ENCODE measurements at regions not wholly inside any gene's neighbourhood (a gene's known extent, or its start where the extent isn't known, plus 50 kb on each side); places are given as distances from the start of the nearest gene placed in this dataset.

- TF ChIP-seq SPI1 (IDR thresholded peaks at IDR 0.05; ENCODE audit: borderline replicate concordance, low read depth) (no peak), CTCF (IDR thresholded peaks at IDR 0.05; ENCODE audit: insufficient read depth, low read length) (no peak), GABPA (IDR thresholded peaks at IDR 0.05; ENCODE audit: low read depth) (no peak), POLR2AphosphoS5 (IDR thresholded peaks at IDR 0.05; ENCODE audit: low read depth) (no peak), REST (IDR thresholded peaks at IDR 0.05; ENCODE audit: insufficient replicate concordance, low read depth) (no peak)
- no peaks in the 10 kb centered on the region for H3K27me3 ChIP-seq (ENCODE audit: insufficient read depth, poor library complexity, severe bottlenecking)
- no peak for DNase-seq (ENCODE audit: low read depth in 1 of 2, low spot score in 1 of 2)
- no peak overlapping the region for H3K4me3 ChIP-seq (replicated peaks; ENCODE audit: insufficient read depth, low read length)
- no peak overlapping the region for H3K27ac ChIP-seq (replicated peaks)
Measured at GRCh38 chr6:77021778-77022177, 441.5 kb downstream of the HTR1B start.

GRCh38 chr6:77021232-77021631 is 442.1 kb downstream of the HTR1B start:
- no peak overlapping the region for H3K4me3 ChIP-seq (replicated peaks; ENCODE audit: insufficient read depth, low read length)
- no peak for DNase-seq (ENCODE audit: low read depth in 1 of 2, low spot score in 1 of 2)
- TF ChIP-seq SPI1 (IDR thresholded peaks at IDR 0.05; ENCODE audit: borderline replicate concordance, low read depth) (no peak), POLR2AphosphoS5 (IDR thresholded peaks at IDR 0.05; ENCODE audit: low read depth) (no peak), GABPA (IDR thresholded peaks at IDR 0.05; ENCODE audit: low read depth) (no peak), REST (IDR thresholded peaks at IDR 0.05; ENCODE audit: insufficient replicate concordance, low read depth) (no peak), CTCF (IDR thresholded peaks at IDR 0.05; ENCODE audit: insufficient read depth, low read length) (no peak)

GRCh38 chr6:77019081-77019480 is 444.2 kb downstream of the HTR1B start:
- H3K27me3 ChIP-seq (ENCODE audit: insufficient read depth, poor library complexity, severe bottlenecking), result no peaks in the 10 kb centered on the region
- TF ChIP-seq GABPA (IDR thresholded peaks at IDR 0.05; ENCODE audit: low read depth), result no peak
- no peak for TF ChIP-seq REST (IDR thresholded peaks at IDR 0.05; ENCODE audit: insufficient replicate concordance, low read depth)
- TF ChIP-seq SPI1 (IDR thresholded peaks at IDR 0.05; ENCODE audit: borderline replicate concordance, low read depth), result no peak
- no peak for TF ChIP-seq CTCF (IDR thresholded peaks at IDR 0.05; ENCODE audit: insufficient read depth, low read length)
- no peak overlapping the region for H3K4me3 ChIP-seq (replicated peaks; ENCODE audit: insufficient read depth, low read length)
- no peak for DNase-seq (ENCODE audit: low read depth in 1 of 2, low spot score in 1 of 2)
- H3K27ac ChIP-seq (replicated peaks), result no peak overlapping the region

More at GRCh38 chr6:77021232-77021631, 442.1 kb downstream of the HTR1B start:
- H3K27me3 ChIP-seq (ENCODE audit: insufficient read depth, poor library complexity, severe bottlenecking), result no peaks in the 10 kb centered on the region
- H3K27ac ChIP-seq (replicated peaks), result no peak overlapping the region

All from HL-60 (cell line).